ENCODE measurements at regions not wholly inside any gene's neighbourhood (a gene's known extent, or its start where the extent isn't known, plus 50 kb on each side); places are given as distances from the start of the nearest gene placed in this dataset.

GRCh38 chr5:163360656-163361055, 76.7 kb upstream of the CCNG1 start:
- no peak for TF ChIP-seq CTCF (conservative IDR thresholded peaks at IDR 0.05)
- no peak for TF ChIP-seq ZFX (IDR thresholded peaks at IDR 0.05)

Data from C4-2B (cell line).